ENCODE measurements at regions not wholly inside any gene's neighbourhood (a gene's known extent, or its start where the extent isn't known, plus 50 kb on each side); places are given as distances from the start of the nearest gene placed in this dataset.

DNA sequence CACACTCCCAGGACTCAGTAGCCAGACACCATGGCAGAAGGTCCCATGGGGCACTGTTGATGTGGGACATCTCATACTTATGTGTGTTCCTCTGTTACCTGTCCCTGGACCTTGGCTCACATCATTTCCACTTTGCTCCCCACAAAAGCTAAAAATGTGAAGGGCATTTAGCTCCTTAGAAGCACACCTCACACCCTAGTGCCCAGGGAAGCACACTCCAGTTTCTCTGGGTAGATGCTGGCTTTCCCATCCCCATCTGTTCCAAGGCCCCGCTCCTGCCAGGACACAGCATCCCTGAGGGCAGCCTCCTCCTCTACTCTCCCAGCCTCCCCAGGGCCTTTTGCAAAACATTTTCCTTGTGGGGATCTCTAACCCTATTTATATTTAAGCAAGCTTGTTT lies 572.4 kb upstream of the MGMT start:
- H3K9ac ChIP-seq (ENCODE audit: low read length), result no peak overlapping the region
- H4K20me1 ChIP-seq (ENCODE audit: insufficient read depth, low read length), result no peaks in the 10 kb centered on the region
- no peak for TF ChIP-seq EZH2 (IDR thresholded peaks at IDR 0.05; ENCODE audit: borderline replicate concordance, low read length)
- TF ChIP-seq, protein P1, sequence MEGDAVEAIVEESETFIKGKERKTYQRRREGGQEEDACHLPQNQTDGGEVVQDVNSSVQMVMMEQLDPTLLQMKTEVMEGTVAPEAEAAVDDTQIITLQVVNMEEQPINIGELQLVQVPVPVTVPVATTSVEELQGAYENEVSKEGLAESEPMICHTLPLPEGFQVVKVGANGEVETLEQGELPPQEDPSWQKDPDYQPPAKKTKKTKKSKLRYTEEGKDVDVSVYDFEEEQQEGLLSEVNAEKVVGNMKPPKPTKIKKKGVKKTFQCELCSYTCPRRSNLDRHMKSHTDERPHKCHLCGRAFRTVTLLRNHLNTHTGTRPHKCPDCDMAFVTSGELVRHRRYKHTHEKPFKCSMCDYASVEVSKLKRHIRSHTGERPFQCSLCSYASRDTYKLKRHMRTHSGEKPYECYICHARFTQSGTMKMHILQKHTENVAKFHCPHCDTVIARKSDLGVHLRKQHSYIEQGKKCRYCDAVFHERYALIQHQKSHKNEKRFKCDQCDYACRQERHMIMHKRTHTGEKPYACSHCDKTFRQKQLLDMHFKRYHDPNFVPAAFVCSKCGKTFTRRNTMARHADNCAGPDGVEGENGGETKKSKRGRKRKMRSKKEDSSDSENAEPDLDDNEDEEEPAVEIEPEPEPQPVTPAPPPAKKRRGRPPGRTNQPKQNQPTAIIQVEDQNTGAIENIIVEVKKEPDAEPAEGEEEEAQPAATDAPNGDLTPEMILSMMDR (IDR thresholded peaks at IDR 0.05; ENCODE audit: low read length), result no peak
- no peak overlapping the region for H2AFZ ChIP-seq (ENCODE audit: low read length)
- H3K4me2 ChIP-seq (ENCODE audit: low read length), result no peak overlapping the region
- no peaks in the 10 kb centered on the region for H3K27me3 ChIP-seq (ENCODE audit: insufficient read depth, low read length)
- H3K9me3 ChIP-seq (ENCODE audit: low read length), result no peaks in the 10 kb centered on the region
- H3K9me2 ChIP-seq (ENCODE audit: low read depth, low read length), result no peaks in the 10 kb centered on the region
- no peaks in the 10 kb centered on the region for H3K36me3 ChIP-seq (ENCODE audit: insufficient read depth, low read length)
- no peaks in the 10 kb centered on the region for H3K4me1 ChIP-seq (ENCODE audit: insufficient read depth, low read length, severe bottlenecking)
- no peak overlapping the region for H3K4me3 ChIP-seq (ENCODE audit: low read depth, low read length, poor library complexity, severe bottlenecking)
- no peaks in the 10 kb centered on the region for H3K79me2 ChIP-seq (ENCODE audit: insufficient read depth, low read length)
- no peaks in the 10 kb centered on the region for H3F3A ChIP-seq (ENCODE audit: insufficient read depth, low read length)
- no peak overlapping the region for H3K27ac ChIP-seq (ENCODE audit: low read depth, low read length, poor library complexity, severe bottlenecking)

DNA sequence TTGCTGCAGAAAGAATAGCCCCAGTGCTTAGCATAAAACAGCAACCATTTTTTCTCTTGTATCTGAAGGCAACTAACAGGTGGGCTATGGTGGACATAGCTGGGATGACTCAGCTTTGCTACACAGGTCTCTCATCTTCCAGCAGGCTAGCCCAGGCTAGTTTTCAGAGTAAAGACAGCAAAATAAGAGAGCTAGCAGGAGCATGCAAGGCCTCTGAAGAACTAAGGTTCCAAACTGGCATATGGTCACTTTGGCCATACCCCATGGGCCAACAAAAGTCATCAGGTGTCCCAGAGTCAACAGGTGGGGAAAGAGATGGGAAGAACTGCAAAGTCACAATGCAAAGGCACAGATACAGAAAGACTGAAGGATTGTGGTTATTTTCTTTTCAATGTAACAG lies 571.6 kb upstream of the MGMT start:
- no peaks in the 10 kb centered on the region for H3K4me1 ChIP-seq (ENCODE audit: insufficient read depth, low read length, severe bottlenecking)
- no peak for TF ChIP-seq EZH2 (IDR thresholded peaks at IDR 0.05; ENCODE audit: borderline replicate concordance, low read length)
- TF ChIP-seq, protein P1 (IDR thresholded peaks at IDR 0.05; ENCODE audit: low read length), result no peak
- H3K9ac ChIP-seq (ENCODE audit: low read length), result no peak overlapping the region
- H4K20me1 ChIP-seq (ENCODE audit: insufficient read depth, low read length), result no peaks in the 10 kb centered on the region
- H3K27me3 ChIP-seq (ENCODE audit: insufficient read depth, low read length), result no peaks in the 10 kb centered on the region
- H3F3A ChIP-seq (ENCODE audit: insufficient read depth, low read length), result no peaks in the 10 kb centered on the region
- H3K36me3 ChIP-seq (ENCODE audit: insufficient read depth, low read length), result no peaks in the 10 kb centered on the region
- no peaks in the 10 kb centered on the region for H3K79me2 ChIP-seq (ENCODE audit: insufficient read depth, low read length)
- no peaks in the 10 kb centered on the region for H3K9me3 ChIP-seq (ENCODE audit: low read length)
- H3K9me2 ChIP-seq (ENCODE audit: low read depth, low read length), result no peaks in the 10 kb centered on the region
- no peak overlapping the region for H3K4me2 ChIP-seq (ENCODE audit: low read length)
- H2AFZ ChIP-seq (ENCODE audit: low read length), result no peak overlapping the region
- H3K27ac ChIP-seq (ENCODE audit: low read depth, low read length, poor library complexity, severe bottlenecking), result no peak overlapping the region
- H3K4me3 ChIP-seq (ENCODE audit: low read depth, low read length, poor library complexity, severe bottlenecking), result no peak overlapping the region

DNA sequence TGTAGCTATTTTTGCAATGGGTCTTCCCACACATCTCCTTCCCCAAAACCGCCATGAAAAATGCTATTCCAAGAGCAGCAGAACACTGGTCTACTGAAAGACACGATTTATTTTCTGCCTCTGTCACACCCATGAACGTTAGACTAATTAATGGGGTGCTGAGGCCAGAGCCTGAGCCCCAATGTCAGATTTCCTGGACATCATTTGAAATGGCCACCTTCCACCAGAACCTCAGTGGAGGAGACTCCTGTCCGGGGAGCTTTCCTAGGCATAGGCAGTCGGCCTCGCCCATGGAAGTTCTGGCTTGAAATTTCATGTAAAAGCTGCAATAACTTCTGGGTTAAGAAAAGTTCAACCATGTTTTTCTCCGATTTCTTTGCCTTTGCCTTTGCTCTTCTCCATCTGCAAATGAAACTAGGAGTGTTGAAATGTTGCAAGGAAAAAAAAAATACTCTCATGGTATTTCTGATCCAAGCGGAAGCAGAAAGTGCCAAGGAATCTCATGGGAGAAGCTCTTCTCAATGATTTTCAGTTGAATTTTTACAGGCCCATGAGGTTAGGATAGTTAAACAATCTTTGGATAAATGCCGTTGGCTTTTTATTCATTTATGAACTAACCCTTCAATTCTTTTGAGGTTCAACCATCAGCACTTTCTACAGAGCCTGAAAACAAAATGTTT lies 570.8 kb upstream of the MGMT start:
- Histone ChIP-seq H3K36me3 (ENCODE audit: insufficient read depth, low read length) (no peaks in the 10 kb centered on the region), H3K4me3 (ENCODE audit: low read depth, low read length, poor library complexity, severe bottlenecking) (no peak overlapping the region), H4K20me1 (ENCODE audit: insufficient read depth, low read length) (no peaks in the 10 kb centered on the region), H3K27me3 (ENCODE audit: insufficient read depth, low read length) (no peaks in the 10 kb centered on the region), H3K79me2 (ENCODE audit: insufficient read depth, low read length) (no peaks in the 10 kb centered on the region), H3K4me1 (ENCODE audit: insufficient read depth, low read length, severe bottlenecking) (no peaks in the 10 kb centered on the region), H3K27ac (ENCODE audit: low read depth, low read length, poor library complexity, severe bottlenecking) (no peak overlapping the region), H3K9ac (ENCODE audit: low read length) (no peak overlapping the region), H2AFZ (ENCODE audit: low read length) (no peak overlapping the region), H3K9me3 (ENCODE audit: low read length) (no peaks in the 10 kb centered on the region), H3K9me2 (ENCODE audit: low read depth, low read length) (no peaks in the 10 kb centered on the region), H3F3A (ENCODE audit: insufficient read depth, low read length) (no peaks in the 10 kb centered on the region), H3K4me2 (ENCODE audit: low read length) (no peak overlapping the region)
- TF ChIP-seq, protein P1 (IDR thresholded peaks at IDR 0.05; ENCODE audit: low read length), result no peak
- TF ChIP-seq EZH2 (IDR thresholded peaks at IDR 0.05; ENCODE audit: borderline replicate concordance, low read length), result no peak
